NCI-H128 (cell line): ENCODE measurements at regions not wholly inside any gene's neighbourhood (a gene's known extent, or its start where the extent isn't known, plus 50 kb on each side); places are given as distances from the start of the nearest gene placed in this dataset.
"Not testable (repeated sequence)": the region's sequence is repeated elsewhere in the genome, so short reads cannot be mapped to it uniquely, and the experiment has no call there.

Source experiments
- DNase-seq: peaks from one replicate; lab custom pipeline; 2025; ENCODE audit not compliant: unreplicated experiment; lab: John Stamatoyannopoulos, UW

DNA sequence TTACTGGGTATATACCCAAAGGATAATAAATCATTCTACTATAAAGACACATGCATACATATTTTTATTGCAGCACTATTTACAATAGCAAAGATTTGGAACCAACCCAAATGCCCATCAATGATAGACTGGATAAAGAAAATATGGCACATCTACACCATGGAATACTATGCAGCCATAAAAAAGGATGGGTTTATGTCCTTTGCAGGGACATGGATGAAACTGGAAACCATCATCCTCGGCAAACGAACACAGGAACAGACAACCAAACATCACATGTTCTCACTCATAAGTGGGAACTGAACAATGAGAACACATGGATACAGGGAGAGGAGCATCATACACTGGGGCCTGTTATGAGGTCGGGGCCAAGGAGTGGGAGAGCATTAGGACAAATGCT lies 665.0 kb upstream of the KCNMB2 start:
- DNase-seq: not testable (repeated sequence)

- no peak for DNase-seq
Measured at GRCh38 chr3:177878192-177878591, 658.0 kb upstream of the KCNMB2 start.

- DNase-seq: no peak
Measured at GRCh38 chr3:177878957-177879356, 657.3 kb upstream of the KCNMB2 start.

DNA sequence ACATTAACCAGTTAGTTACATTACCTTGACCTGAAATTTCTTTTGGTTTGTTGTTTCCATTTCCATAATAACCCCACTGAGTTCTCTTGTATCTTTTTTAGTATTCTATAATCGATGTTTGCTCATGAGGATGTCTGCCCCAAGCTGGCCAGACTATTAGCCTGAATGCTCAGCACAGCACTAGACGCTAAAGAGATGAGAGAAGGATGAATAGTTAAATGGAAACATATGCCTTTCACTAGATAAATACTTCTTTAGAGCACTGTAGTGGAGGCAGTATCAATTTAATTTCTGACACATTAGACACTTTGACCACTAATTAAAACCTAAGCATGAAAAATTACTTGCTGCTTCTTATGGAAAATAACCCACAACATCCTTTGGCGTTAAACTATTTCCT lies 654.9 kb upstream of the KCNMB2 start:
- no peak for DNase-seq

DNA sequence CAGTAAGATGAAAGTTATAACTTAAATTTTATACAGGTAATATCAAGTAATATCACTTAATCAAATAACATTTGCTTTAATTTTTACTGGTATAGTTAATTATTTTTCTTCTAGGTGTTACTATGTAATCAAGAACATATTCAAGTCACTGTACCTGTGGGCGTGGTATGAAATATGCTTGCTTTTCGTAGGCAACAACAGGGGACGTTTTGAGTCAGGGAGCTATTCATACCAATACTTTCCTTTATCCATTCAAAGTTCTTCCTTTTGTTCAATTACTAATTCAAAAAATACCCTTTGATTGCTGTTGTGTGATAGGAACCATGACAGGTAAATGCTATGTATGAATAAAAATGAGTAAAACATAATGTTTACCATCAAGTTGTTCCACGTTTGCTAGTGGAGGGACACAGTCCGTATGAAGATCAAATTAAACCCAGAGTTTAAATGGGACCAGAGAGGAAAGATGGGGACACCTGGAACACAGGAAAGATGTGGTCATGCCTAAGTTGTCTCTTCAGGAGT lies 654.0 kb upstream of the KCNMB2 start:
- no peak for DNase-seq

DNA sequence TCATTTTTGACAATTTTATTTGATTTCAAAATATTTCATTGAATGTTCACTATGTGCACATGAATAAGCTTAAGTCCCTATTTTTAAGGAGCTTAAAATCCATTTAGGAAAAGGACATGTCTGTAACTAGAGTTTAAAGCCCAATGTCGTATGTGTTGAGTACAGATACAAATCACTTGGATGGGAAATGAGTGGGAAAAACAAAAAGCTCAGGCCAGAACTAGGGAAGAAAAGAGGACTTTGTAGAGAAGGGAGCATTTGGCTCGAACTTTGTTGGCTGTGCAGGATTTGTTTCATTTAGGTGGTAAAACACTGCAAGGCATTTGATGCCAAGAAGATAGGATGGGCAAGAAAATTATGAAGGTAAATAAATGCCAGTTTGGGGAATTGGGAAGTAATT lies 653.1 kb upstream of the KCNMB2 start:
- no peak for DNase-seq

DNA sequence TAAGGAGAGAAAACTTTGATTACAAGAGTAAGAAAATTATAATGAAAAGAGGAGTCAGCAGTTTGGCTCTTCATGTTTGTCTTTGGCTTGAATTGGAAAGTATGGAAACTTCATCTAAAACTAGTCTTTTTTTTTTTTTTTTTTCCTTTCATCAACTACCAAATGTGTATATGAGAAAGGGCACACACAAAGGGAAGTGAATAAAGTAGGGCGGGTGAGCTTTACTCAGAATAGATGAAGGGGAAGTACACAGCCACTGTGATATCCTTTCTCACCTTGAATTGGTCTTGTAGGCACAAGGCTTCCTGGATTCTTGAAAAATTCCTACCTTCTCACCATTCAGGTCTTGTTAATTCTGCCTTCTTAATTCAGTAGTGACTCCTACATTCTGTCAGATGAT lies 652.3 kb upstream of the KCNMB2 start:
- DNase-seq: no peak

- DNase-seq: no peak
Measured at GRCh38 chr3:177885063-177885462, 651.2 kb upstream of the KCNMB2 start.

DNA sequence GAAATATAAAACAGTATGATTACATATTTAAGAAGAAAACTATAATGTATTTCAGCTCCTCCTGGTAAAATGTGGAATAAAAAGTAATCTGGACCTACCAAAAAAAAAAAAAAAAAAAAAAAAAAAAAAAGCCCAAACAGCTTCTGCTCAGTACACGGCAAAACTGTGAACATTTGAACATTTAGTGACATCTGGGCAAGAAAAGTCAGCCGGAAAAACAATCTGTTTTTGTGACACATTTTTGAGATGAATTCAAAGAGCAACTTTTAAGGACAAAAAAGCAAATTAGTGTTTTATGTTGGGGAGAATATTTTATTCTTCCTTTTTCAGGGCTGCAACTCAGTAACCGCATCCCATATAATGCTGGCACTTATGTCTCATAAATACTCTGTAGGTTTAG lies 649.7 kb upstream of the KCNMB2 start:
- no peak for DNase-seq

DNA sequence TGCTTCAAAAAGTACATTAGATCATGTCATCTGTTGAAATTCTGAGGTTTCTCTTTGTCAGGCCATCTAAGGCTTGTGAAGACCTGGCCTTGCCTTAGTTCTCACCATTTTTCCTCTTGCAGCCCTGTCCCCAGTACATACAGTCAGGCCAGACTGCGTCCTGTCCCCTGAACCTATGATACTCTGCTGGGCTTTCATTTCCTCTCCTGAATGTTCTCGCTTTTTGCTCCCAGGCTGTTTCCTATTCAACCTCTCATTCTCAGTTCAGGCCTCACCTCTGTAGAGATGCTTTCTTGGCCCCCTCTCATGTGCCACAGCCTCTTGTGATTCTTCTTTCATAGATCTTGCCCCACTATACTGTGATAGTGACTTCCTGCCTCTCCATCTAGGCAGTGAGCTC lies 648.8 kb upstream of the KCNMB2 start:
- no peak for DNase-seq

GRCh38 chr3:177889161-177889560 lies 647.1 kb upstream of the KCNMB2 start:
- DNase-seq: no peak

GRCh38 chr3:177889652-177890358 lies 646.4 kb upstream of the KCNMB2 start:
- no peak for DNase-seq

DNA sequence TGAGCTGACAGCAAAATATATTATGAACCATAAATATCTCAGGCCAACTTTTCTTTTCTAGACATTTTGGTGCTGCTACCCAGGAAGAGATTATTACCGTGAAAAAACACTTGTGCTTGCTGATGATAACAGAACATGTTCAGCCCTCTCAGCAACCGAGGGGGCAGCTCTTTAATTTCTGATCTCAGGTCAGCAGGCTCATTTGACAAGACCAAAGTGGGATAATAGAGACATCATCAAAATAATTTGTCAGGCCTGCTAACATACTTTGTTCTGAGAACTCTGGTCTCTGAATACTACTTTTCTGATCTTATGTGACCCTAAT lies 645.9 kb upstream of the KCNMB2 start:
- no peak for DNase-seq

GRCh38 chr3:177891569-177891968 lies 644.7 kb upstream of the KCNMB2 start:
- DNase-seq: not testable (repeated sequence)

- no peak for DNase-seq
Measured at GRCh38 chr3:177893331-177893730, 642.9 kb upstream of the KCNMB2 start.

DNA sequence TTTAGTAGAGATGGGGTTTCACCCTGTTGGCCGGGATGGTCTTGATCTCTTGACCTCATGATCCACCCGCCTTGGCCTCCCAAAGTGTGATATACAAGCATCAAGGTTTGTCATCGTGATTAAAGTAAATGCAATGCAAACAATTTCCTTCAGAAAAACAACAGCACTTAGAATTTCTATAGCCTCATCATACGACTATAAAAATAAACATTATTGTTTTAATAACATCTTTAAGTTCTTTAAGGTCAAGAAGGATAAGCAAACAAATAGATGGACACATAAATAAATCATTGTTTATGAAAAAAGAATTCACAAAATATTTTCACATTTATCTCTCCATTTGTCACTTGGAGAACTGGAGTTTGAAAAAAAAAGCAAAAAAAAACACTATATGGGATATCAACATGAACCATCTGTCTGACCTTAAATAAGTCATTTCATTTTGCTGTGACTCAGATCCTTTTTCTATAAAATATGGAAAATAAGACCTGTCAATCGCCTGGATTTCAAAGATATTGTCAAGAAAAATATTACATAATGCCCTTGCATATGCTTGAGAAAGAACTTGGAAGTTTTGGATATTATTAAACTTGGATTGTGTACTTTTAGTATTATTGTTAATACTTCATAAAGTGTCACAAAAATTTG lies 642.0 kb upstream of the KCNMB2 start:
- no peak for DNase-seq

DNA sequence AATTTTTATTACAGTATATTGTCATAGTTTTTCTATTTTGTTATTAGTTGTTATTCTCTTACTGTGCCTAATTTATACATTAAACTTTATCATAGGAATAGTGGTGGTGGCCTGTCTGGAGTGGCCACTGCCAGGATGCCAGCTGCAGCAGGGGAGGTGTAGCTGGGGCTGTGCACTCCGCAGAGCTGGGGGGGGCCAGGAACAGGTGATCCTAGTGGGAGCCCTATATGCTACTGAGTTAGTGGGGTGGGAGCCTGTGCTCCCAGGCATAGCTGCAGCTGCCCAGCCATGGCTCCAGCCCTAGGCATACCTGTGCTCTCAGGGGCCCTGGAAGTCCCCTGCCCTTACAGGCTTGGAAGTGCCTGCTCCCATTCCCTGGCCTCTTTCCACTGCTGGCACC lies 638.1 kb upstream of the KCNMB2 start:
- no peak for DNase-seq

DNA sequence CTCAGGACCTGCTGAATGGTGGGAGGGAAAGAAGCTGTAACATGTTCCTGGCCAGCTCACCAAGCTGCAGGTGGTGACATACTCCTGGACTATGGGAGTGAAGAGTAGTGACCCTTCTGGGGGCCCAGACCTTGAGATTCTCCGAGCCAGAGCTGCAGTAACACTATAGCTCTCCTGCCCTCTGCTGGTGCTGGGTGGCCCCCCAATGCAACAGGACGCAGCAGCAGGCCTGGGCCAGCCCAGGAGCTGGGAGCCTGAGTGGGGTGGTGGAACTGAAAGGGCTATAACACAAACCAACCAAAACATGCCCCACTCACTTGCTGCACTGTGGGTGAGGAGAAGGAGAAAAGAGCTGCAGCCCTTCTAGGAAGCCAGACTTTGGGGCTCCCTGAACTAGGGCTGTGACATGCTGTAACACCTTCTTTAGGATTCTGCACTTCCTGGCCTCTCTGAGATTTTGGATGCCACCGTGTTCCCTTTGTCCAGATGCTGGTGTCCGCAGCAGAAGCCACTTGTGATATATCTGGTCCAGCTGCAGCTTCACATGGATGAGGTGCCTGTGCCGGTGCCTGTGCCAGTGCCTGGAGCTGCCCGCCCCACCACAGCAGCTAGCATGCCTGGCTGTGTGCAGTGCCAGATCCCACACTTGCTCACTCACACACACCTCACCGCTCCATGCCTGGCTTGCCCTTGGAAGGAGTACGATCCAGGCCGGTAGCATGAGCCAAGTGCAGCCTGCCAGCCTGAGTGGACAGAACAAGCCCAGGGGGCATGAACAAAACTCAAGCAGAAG lies 636.8 kb upstream of the KCNMB2 start:
- DNase-seq: no peak

- DNase-seq: no peak
Measured at GRCh38 chr3:177902876-177903275, 633.4 kb upstream of the KCNMB2 start.

- no peak for DNase-seq
Measured at GRCh38 chr3:177904621-177905020, 631.6 kb upstream of the KCNMB2 start.

DNA sequence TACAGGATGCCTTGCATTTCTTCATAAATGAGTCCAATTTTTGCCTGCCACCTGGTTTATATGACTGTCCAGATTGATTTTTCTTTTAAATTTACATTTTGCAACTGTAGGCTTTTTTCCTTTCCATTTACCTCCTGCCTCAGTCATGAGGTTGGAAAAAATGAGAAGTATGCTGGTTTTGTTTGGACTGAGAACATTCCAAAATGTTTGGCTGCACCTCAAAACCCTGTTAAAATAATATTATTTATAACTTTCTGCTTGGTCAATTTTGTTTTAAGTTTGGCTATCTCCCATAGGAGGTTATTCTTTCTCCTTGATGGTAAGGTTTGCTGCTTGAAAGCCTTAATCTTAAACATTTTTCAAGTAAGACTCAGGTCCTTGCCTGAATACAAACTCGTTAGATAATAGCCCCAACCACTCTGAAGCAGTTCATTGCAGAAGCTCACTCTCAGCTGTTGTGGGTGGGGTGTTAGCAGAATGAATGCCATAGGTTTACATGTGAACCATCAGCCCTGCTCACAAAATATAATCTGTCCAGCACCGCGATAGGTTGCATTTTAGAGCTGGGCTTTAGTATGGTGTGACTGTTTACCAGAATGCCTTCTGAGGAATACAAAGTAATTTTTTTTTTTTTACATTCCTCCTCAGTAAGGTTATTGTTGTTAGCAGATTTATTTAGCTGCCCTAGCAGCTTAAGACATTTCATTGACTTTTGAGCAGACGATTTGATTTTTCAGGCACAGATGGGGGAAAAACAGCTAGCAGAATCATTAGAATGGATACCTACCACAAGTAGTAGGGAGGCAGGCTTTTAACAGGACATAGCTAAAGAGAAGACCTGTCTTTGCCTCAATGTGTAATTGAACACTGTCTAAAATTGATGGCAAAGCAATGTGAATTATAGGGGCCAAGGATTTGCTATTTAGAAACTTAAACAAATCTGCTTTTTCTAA lies 630.8 kb upstream of the KCNMB2 start:
- no peak for DNase-seq
